GM21360 (cell line): ENCODE measurements at regions not wholly inside any gene's neighbourhood (a gene's known extent, or its start where the extent isn't known, plus 50 kb on each side); places are given as distances from the start of the nearest gene placed in this dataset.

Experiments
- ATAC-seq: cut with Tn5 transposase; IDR thresholded peaks from one replicate; pipeline ENCODE4 v1.9.1; 2021; ENCODE audit warnings: mild to moderate bottlenecking, moderate library complexity; ENCODE audit not compliant: unreplicated experiment

DNA sequence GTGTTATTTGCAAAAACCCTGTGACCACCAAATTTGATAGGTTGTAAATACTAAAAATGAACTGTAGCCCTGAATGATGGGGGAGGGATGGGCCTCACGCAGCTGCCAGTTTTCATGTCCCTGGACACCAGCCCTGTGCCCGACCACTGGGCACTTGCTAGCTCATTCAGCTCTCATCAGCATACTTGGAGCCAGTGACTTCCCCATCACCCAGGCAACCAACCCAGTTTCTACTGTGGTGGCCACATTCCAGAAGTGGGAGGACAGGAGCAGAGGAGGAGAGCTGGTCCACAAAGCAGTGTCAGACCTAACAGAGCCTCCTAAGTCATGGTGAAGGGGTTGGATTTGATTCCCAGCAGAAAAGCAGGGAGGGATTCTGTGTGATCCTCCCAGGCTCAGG lies 128.2 kb downstream of the CPEB2 start:
- no peak for ATAC-seq

DNA sequence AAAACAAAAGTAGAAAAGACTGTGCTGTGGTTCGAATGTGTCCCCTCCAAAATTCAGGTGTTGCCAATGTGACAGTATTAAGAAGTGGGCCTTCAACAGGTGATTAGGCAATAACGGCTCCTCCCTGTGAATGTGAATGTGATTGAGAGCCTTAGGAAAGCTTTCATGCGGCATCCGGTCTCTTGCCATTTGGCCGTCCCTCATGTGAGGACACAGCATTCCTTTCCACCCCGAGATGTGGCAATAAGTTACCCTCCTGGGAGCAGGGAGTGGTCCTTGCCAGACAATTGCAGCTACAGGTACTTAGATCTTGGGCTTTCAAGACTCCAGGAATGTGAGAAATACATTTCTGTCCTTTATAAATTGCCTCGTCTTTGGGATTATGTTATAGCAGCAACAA lies 129.3 kb downstream of the CPEB2 start:
- ATAC-seq: no peak

DNA sequence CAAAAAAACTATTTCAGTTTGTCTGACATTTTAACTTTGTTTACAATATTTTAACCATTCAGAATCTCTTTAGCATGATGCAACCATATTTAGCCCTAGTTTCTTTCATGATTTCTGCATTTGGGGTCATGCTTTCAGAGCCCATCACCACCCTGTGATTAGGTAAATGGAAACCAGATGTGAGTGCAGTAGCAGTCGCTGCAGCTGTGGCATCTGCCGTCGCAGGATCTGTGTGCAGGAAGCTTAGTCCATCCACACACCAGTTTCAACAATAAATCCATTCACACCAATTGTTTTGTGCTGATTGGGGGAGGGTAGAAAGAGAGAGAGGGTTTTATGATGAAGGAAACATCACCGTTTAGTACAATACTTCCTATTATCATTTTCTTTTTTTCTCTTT lies 130.5 kb downstream of the CPEB2 start:
- no peak for ATAC-seq

DNA sequence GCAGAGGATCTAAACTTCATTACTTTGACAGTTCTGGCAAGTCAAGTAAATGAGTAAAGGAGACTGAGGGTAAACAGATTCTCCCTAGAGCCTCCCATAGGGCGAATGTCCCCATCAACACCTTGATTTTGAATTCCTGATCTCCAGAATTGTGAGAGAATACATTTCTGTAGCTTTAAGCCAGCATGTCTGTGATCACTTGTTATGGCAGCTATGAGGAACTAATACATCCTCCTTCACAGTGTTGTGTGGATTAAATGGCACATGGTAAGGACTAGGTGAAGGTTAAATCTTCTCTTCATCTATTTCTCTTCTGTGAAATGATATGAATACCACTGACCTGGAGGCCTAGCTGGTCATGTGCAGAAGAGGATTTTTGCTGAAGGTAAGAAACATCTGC lies 137.3 kb downstream of the CPEB2 start:
- ATAC-seq: no peak

DNA sequence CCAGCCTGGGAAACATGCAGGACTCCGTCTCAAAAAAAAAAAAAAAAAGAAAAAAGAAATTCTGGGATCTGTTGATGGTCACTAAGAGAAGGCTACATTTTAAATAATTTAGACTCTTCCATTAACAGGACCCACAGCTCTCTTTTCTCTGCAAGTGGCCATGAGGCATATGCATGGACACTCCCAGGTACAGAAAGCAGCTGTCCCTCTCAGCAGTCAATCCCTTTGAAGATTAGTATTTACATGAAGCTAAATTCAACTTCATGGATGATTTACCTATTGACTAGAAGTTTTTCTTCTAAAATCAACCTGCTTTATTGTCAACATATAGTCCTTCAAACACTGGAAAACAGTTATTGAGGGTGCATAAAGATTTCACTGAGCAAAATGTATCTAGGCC lies 139.9 kb downstream of the CPEB2 start:
- no peak for ATAC-seq

DNA sequence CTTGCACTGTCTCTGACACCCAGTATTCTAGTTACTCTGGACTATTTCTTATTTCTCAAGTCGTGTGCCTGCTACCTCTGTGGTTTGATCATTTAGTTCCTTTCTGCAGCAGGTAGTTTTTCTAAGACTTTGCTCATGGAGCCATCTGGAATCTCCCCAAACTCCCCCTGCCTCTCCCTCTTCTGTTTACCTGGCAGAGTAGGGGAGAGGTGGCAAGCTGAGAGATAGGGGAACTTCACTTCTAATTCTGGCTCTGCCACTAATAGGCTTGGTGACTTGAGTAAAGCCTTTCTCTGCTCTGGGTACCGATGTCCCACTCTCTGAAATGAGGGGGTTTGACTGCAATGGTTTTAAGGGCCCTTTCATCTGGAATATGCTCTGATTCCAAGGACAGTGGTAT lies 141.3 kb downstream of the CPEB2 start:
- no peak for ATAC-seq

DNA sequence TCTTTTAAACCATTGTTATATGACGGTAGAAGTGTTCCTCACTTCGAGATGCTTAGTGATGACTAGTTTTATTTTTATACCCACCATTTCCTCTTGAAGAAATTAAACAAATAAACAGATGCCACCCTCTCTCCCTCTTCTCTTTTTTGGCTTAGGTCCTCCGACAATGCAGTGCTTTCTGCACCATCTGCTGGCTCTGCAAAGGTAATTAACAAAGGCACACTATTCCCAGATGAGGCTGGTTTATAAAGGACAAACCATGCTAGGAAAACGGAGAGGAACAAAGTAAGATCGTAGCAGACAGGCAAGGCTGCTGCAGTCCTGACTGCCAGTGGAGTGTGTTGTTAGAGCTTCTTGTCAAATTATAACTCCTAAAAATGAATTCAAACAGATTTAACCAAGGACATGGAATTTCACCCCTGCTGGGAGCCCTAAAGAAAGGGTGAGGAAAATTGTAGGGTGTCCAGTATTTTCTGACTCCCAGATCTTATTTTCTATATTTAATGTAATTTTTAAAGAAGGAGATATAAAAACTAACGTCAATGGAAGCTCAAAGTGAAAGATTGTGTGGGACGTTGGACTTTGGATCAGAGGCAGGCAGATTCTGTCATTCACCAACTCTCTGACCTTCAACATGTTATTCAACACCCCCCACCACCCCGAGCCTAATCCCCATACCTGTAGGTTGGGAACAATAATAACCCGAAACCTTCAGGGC lies 142.1 kb downstream of the CPEB2 start:
- no peak for ATAC-seq

DNA sequence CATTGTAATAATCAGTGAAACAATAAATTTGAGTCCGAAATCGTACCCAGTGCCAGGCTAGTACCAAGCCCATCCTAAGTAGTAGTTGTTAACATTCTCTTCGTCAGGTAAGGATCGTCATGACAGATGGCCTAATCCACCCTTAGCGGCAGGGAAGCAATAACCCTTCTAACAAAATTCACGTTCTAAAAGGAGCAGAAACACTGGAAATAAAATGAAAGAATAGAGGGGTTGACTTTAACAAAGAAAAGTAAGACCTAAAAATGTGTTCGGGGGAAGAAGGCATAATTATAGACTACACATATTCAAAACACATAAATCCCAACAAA lies 142.7 kb downstream of the CPEB2 start:
- no peak for ATAC-seq

DNA sequence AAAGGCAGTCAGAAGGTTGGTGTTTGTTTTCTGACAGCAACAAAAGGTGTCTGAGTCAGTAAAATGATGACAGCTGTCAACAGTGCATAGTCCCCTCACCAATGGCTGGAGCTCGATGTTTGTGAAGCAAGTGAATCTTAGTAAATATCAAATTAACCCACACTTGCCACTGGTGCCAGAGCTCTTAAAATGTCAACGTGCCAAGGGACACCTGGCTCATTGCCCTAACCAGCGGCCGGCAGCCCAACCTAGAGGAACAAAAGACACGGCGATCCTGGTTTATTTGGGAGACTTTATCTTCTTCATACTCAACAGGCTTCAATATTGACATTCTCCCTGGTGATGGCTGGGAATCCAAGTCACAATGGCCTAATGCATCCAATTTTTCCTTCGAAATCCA lies 143.4 kb downstream of the CPEB2 start:
- ATAC-seq: no peak

DNA sequence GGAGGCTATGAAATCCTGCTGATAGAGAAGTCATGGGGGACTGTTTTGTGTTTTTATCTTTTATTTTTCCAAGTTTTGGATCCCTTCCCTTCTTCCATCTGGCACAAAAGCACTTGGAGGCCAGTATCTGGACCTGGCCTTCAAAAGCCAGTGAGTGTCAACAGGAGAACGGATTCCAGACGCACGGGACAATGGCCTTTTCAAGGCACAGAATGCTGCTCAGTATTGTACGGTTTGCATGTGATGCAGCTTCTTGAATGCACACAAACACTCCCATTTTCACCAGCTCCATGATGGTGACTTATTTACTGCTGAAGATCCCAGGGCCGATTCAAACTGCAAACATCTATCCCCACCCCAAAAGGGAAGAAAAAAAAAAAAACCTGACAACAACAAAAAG lies 145.4 kb downstream of the CPEB2 start:
- ATAC-seq: no peak

DNA sequence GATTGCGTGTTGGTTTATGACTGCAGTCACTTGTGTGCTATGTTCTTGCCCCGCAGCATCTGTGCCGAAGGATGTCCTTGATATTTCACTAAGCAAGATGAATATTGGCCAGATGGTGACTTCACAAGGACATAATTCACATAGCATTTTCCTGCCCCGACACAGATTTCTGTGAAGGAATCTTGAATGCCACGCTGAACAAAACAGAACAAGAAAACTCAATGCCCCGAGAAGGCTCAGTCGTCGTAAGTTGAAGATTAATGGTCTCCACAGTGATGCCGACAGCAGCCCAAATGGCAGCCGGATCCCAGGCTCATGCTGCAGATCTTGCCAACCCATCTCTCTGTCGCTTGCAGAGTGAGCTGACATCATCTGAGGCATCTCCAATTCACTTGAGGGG lies 145.9 kb downstream of the CPEB2 start:
- no peak for ATAC-seq

DNA sequence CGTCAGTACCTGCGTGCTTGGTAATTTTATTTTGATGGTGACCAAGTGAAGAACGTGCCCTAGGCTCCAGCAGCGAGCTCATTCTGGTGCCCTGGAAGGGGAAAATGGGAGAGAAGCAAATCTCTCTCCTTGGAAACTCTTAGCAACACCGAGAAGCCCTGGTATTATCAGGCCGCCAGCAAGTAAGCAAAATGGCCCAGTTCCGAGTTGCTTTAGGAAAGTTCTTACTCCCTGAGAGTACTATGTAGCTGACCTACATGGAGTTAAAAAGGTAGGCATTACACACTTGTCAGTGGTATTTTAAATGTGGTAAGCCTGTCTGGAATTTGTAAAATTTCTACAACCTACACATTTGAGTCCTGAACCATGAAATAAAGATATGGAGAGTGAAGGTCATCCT lies 146.4 kb downstream of the CPEB2 start:
- no peak for ATAC-seq

DNA sequence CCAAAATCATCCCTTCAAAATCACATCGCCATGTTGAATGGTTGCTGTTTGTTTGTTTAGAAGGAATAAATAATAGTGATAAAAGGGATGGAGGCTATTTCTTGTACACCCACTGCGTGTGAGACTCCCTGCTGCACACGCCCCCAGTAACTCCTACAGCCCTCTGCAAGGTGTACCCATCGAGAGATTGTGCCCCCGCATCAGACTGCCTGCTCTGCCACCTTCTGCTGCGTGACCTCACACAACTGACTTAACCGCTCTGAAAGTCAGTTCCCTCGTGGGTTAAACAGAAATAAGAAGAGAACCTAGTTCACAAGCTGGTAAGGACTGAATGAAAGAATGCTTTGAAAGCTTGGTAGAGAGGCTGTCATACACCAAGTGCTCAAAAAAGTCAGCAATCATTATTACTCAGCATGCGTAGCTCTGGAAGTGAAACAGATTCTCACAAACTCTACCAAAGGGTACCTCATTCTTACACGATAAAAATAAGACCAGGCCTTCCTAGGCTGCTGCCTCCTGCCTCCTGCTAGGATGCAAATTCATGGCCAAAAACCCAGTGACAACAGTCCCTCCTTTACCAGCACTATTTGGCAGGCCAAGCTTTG lies 147.1 kb downstream of the CPEB2 start:
- ATAC-seq: peak; percentile 73

DNA sequence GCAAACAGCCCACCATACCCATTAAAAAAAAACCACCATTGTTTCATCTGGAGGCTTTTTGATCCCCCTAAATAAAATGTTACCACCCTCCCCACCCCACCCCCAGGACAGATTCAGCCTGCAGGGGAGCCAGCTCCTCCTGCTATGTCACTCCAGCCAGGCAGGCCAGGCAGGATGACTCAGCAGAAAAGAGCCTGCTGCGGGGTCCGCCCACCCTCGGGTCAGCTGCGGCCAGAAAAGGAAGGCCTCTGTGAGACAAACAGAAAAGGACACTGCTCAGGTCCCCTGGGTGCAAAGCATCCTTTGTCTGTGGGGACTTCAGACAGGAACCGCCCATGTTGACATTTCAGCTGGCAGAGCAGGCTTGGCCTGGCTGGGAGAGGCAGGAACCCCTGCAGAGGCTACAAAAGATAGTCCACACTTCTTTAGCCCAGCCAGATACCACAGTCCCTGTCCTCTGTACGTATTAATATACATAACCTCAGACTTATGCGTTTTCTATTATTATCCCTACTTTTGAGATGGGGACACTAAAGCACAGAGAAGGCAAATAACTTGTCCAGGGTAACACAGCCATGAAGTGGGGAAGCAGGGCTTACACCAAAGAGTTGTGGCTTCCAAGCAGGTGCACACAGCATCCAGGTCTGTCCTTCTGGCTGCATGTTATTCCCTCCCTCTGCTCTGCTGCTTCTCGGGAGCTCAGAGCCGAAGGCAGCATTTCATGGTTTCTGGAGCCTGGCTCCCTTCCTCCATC lies 147.7 kb downstream of the CPEB2 start:
- ATAC-seq: peak; percentile 79

DNA sequence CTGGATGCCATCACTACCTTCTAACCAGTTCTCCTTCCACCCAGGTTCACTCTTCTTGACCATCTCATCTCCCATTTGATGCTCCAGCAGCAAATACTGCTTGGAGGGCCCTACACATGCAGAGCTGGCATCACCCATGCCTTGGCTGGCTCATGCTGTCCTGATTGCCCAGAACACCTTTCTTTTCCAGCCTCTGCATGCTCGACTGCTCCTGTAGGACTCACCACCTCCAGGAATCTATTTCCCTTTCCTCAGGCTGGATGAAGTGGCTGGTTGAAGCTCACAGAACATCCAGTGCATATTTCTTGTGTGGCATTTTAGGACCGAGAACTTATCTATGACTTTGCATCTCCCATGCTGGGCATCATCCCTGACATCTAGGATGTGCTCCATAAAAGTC lies 148.3 kb downstream of the CPEB2 start:
- ATAC-seq: no peak

DNA sequence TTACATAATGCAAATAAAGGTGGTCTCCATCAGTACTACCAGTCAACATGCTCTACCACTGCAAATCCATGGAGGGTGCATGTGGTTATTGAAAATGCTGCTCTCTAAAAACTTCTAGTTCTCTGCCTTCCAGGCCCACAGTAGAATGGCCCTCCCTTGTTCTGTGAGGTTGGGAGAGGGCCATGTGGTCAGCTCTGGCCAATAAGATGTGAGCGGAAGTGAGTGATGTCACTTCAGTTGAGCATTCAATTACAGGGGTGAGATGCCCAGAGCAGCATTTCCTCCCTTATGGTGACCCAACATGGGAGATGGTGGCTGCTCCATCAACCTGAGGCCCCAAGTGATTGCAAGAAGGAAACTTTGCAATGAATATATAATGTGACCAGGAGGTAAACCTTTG lies 148.8 kb downstream of the CPEB2 start:
- ATAC-seq: no peak

DNA sequence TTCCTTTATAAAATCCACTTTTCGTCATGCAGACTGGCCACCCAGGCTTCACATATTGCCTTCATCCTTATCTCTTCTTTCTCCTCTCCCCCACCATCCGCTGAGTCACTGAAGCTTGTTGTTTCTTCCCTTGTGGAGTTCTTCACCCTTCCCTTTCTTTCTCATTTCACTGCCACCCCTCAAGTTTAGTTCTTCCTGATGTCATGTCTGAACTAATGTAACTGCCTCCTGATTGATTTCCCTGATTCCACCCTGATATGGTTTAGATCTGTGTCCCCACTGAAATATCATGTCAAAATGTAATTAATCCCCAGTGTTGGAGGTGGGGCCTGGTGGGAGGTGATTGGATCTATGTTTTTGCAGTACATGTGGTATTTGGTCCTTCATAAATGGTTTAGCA lies 151.4 kb downstream of the CPEB2 start:
- ATAC-seq: no peak

DNA sequence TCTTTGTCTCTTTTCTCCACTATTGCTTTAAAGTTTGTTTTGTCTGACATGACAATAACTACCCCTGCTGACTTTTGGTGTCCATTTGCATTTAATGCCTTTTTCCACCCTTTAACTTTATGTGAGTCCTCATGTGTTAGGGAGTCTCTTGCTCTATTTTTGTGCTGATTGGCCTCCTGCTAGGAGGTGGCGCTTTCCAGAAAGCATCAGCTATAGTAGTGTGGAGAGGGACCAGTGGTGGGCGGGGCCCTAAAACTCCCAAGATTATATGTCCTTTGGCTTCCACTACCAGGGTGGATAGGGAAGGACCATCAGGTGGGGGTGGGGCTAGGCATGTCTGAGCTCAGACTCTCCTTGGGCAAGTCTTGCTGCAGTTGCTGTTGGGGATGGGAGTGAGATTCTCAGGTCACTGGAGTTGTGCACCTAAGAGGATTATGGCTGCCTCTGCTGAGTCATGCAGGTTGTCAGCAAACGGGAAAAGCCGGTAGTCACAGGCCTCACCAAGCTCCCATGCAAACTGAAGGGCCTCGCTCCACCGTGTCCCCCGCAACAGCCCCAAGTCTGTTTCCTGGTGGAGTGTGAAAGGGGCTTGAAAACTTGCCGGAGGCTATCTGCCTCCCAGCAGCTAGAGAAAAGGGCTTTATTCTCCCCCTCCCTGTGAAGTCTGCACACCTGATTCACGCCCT lies 156.3 kb downstream of the CPEB2 start:
- no peak for ATAC-seq

DNA sequence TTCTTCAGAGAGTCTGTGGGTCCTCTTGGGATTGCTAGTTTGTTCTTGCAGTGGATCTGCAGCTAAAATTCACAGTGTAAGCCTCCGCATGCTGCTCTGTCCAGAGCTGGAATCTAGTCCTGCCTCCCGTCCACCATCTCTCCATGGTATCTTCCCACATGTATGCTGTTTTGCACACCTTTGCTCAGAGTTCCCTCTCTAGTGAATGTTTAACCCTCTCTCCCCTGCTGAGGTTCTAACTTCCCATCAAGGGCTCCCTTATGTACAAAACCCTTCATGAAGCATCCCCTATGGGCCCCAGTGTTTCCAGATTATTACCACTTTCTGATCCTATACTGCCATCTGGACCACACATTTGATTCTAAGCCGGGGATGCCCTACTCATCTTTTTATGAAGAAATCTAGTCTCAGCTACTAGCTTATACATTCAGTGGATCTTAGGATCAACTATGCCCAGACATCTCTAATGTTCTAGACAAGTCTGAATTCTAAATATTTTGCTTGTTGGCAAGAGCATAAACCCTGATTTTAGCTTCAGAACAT lies 157.3 kb downstream of the CPEB2 start:
- no peak for ATAC-seq

DNA sequence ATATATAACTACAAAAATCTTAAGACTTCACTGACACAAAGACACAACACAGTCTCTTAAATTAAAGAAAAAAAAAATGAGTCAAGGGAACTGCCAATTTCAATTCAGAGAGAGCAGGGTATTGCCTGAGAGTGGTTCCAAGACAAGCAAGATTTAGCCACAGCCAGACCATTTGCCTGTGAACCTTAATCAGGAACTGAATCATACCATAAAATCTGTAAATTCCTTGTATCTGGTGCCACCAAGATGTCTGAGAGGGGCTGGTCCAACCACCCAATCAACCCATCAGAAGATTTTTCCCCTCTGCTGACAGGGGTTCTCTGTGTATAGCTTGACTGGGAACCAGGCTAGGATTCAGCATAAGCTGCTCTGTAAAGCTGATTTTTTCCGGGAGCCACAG lies 159.2 kb downstream of the CPEB2 start:
- no peak for ATAC-seq

DNA sequence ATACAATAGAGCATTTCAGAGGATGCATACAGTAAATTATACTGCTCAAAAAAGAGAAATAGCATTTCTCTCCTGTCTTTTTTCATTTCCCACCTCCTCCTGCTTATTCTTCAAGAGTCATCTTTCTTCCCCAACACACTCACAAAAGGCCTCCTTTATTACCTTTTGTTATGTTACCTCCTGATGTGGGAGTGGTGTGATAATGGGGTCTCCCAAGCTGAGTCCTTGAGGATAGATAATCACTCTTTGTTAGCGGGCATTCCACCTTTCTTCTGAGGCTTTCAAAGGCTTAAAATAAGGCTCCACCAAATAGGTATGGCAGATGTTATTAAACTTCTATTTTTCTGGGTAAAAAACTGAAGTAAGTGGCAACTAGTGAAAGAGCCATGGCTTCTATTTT lies 159.8 kb downstream of the CPEB2 start:
- no peak for ATAC-seq
